Posterior cingulate gyrus (tissue), 11 donors: ENCODE measurements at regions not wholly inside any gene's neighbourhood (a gene's known extent, or its start where the extent isn't known, plus 50 kb on each side); places are given as distances from the start of the nearest gene placed in this dataset.
A peak's percentile ranks its signal among the peaks of the same experiment; 100 is the strongest.
"Not testable (repeated sequence)": the region's sequence is repeated elsewhere in the genome, so short reads cannot be mapped to it uniquely, and the experiment has no call there.

Source experiments
- DNase-seq, 10 donors: peaks; one replicate each; pipeline versions ENCODE4 v3.0.0 to v3.0.0-alpha.2; 2020 to 2021; ENCODE audit warnings: mixed read lengths in 3 of 10
- intact Hi-C: fragments of 100-400 bp; cut with DNase I; formaldehyde crosslinking; loops from one replicate; pipeline ENCODE4 v1.15.1; 2023

DNA sequence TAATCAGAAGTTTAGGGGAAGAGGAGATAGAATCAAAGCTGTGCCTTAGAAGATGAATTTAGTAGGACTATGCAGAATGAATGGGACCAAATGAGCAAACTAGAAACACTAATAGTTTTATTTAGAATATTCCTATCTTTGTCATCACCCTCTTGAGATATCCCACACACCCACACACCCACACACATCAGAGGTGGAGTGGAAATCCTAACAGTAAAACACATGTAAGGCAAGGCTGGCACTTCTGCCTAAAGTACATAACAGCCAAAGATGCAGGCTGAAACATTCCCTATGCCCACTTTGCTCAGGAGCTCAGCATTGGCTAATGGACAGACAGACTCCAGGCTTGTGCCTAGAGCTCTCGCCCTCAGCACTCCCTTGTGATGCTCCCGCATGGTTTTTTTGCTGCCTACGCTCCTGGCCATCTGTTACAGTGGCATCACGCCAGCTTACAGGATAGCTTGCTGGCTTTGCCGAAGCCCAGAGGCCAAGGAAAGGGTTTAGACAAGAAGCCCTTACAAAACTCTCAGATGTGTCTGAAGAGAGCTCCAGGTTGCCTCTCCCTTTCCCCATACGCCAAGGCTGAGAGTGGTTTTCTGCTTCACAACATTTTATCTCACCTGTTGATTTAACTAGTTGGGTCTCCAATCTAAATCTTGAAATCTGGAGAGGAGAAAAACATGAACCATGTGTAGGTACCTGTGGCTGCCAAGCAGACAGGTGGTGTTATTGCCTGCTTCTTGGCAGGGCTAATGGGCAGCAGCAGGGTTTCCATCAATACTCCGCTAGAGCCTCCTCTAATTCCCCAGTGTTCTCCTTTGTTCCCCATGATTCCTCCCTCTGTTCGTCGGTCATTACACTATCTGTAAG is 282.6 kb upstream of the ID4 start:
- intact Hi-C loops = no loop called here
- DNase-seq = peak in 2 of 10 donors; percentile 50 to 84

DNA sequence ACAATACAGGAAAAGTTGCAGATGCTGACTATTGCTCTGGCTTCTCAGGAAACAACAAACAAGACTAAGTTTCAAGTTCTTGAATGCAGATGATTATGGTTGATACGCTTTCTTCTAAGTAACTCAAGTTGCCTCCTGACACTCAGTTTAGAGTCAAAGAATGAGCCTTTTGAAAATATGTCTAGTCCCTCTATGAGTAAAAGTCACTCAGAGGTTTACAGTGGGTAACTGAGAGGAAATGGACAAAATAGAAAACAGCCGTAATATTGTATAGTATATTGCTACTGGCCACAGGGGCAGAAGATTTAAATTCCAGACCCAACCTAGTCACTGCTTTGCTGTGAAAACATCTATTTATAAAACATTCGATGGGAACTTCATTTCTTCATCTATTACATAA is 280.0 kb upstream of the ID4 start:
- no peak for DNase-seq
- intact Hi-C loops = no loop called here

DNA sequence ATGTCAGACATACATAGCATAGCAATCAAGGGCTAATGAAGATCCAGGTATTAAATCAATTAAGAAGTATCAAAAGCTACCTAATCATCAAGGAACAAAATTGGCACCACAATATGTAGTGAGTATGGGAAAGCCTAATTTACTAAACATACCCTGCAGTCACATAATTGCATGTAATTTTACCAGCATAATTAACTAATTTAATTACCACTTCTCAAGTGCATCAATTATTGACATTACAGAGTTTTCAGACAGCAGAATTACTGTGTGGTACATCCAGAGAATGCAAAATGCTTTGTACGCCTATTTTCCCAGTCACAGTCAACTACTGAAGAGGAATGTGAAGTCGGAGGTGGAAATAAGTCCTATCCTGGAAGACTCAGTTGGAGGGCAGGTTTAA is 279.0 kb upstream of the ID4 start:
- no peak for DNase-seq

GRCh38 chr6:19558934-19559333 is 278.2 kb upstream of the ID4 start:
- intact Hi-C loops = no loop called here
- no peak for DNase-seq

More for the DNA sequence above, 279.0 kb upstream of the ID4 start:
- intact Hi-C loops = no loop called here

- no peak for DNase-seq
- intact Hi-C loops = no loop called here
These were observed 274.7 kb upstream of the ID4 start for GRCh38 chr6:19562468-19562867.

GRCh38 chr6:19569563-19569962 is 267.6 kb upstream of the ID4 start:
- intact Hi-C loops = no loop called here
- DNase-seq = peak in 2 of 10 donors; percentile 44 to 55

- intact Hi-C loops = no loop called here
- DNase-seq = no peak
These were observed 266.0 kb upstream of the ID4 start for GRCh38 chr6:19571176-19571575.

- intact Hi-C loops = no loop called here
These were observed 258.7 kb upstream of the ID4 start for GRCh38 chr6:19578481-19578880.

DNA sequence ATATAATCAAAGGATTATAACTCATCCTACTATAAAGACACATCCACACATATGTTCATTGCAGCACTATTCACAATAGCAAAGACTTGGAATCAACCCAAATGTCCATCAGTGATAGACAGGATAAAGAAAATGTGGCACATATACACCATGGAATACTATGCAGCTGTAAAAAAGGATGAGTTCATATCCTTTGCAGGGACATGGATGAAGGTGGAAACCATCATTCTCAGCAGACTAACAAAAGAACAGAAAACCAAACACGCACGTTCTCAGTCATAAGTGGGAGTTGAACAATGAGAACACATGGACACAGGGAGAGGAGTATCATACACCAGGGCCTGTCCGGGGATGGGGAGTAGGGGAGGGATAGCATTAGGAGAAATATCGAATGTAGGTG is 253.0 kb upstream of the ID4 start:
- DNase-seq, intact Hi-C loops: not testable (repeated sequence)

More at GRCh38 chr6:19578481-19578880, 258.7 kb upstream of the ID4 start:
- DNase-seq = no peak

DNA sequence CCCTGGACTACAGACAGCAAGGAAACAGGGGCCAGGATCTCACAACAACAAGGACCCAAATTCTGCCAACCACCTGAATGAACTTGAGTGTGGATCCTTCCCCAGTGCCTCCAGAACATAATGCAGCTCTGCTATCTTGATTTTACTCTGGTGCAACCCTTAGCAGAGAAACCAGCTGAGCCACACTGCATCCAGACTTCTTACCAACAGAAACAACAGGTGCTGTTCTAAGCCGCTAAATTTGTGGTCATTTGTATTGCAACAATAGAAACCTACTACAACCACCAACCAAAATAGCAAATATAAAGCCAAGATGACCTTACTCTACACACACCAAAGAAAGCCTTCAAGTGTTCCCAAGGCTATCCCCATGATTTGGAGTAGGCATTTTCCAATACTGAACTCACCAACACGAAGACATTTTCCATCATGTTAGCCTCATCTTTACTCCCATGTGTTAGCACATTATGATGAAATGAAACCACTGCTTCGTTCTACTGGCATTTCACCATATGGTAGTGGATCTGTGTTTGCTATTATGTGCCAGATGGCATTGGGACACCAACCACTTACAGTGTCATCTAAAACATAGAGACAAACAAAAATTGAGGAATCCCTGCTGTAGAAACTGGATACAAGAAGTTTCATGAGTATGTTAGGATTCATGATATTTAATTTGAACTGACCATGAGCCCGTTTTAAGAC is 249.8 kb upstream of the ID4 start:
- intact Hi-C loops = no loop called here
- no peak for DNase-seq

DNA sequence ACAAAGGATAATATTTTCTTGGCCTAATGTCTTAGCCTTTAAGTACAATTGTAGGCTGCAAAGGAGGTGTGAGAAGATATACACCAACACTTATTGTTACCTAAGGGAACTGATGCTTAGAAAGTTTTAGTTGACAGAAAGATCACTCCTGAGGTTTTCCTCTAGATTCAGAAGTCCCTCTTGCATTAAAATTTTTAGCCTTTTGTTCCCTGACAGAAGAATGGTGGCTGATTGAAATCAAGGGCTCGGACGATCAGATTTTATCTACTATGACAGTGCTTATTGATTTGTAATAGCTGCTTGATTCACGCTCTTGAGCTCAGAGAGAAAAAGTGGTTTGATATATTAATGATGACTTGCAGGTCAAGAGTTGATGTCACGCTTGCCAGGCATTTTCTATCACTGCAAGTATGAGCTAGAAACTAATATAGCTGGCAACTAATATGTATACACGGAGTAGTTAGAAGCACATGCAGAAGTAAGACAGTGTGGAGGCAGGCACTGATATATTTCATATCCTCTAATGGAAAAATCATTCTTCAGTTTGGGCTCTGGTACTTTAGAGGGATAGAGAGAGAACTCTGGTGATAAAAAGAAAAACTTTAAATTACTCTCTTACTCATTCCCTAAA is 246.6 kb upstream of the ID4 start:
- intact Hi-C loops = no loop called here
- DNase-seq = no peak

DNA sequence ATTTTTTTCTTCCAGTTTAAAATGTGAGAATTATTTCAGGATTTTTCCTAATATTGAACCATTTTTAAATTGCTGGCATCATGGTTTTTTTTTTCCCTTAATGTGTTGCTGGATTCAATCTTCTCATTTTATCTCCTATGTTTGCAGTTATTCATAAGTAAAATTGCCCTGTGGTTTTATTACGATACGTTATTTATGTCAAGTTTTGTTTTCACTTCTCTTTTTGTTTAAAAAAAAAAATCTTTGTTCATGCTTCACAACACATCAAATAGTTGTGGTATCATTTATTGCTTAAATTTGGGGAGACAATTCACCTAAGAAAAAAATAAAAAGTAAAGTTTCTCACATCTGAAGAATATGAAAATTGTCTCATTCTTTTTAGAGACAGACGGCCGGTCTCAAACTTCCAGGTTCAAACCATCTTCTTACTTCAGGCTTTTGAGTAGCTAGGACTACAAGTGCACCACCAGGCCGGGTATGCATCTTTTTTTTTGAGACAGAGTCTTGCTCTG is 239.3 kb upstream of the ID4 start:
- no peak for DNase-seq
- intact Hi-C loops = no loop called here

GRCh38 chr6:19599796-19600464 is 237.2 kb upstream of the ID4 start:
- DNase-seq = no peak

DNA sequence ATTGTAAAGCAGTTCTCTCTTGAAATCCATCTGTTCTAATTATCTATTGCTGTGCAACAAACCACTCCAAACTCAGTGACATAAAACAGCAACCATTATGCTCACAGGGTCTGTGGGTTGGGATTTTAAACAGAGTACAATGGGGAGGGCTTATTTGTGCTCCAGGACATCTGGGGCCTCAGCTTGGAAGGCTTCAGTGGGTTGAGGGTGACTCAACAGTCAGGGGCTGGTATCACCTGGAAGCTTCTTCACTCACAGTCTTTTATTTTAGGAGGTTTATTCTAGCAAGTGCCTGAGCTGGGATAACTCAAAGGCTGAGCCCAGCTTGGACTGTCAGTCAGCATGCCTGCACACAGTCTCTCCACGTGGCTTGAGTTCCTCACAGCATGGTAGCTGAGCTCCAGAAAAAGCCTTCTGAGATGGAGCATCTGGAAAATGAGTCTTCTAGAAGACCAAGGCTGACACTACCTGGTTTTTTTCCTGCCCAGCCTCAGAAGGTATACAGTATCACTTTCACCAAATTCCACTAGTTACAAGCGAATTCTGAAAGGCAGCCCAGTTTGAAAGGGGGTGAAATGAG is 234.6 kb upstream of the ID4 start:
- intact Hi-C loops = no loop called here
- DNase-seq = peak in 2 of 10 donors; percentile 7 to 28

More at GRCh38 chr6:19599796-19600464, 237.2 kb upstream of the ID4 start:
- intact Hi-C loops = no loop called here

GRCh38 chr6:19603721-19604120 is 233.4 kb upstream of the ID4 start:
- intact Hi-C loops = no loop called here
- DNase-seq = no peak

DNA sequence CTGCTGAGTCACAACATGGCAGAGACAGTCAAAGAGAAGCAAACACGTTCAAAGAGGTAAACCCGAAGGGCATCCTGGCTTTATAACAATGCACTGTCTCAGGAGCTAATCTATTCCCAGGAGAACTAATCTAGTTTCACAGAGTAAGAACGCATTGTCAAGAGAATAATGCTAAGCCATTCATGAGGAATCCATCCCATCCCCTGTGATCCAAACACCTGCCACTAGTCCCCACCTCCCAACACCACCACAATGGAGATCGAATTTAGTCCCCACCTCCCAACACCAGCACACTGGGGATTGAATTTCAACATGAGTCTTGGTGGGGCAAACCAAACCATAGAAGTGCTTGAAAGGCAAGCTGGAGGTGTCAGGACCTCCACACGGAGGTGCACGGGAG is 231.5 kb upstream of the ID4 start:
- no peak for DNase-seq
- intact Hi-C loops = no loop called here

DNA sequence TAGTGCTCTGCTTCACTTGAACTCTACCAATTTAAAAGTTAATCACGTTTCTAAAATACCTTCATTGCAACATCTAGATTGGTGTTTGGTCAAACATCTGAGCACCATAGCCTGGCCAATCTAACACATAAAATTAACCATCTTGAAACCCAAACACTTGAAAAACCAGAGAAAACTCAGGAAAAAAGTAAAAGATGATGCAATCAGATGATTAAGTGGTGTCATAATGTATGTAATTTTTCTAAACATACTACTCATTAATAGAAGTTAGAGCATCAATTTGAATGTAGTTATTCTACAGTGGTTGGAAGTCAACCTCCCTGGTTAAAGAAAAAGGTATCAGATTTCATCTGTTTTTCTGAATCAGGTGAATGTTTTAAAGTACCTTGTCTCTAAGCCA is 228.6 kb upstream of the ID4 start:
- intact Hi-C loops = no loop called here

DNA sequence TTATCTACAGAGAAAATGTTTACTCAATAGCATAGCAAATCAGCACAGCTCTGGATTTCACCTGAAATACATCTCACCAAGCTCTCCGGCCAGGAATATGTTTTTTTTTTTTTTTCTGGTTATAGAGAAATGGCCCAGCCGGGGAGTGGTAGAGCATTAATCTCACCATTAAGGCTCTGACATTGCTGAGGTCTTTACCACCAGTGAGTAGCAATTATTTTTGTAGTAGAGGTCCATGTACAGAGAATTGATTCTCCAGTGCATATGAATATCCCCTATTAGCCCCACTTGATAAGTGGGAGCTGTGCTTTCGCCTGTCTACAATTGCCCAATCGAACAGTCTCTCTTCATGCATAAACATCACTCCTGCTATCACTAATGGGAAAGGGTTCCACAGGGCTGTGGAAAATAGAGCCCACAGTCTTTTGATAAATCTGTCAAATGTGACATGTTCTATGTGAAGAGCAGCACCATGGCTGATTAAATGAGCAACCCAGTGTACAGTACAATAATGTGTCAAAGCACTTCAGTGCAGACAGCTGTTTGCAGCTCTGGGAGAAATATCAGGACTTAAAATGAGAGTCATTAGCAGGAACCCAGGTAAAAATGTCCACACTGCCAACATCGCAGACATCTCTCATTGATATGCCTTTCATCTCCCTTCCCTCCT is 227.1 kb upstream of the ID4 start:
- intact Hi-C loops = no loop called here
- no peak for DNase-seq

More for the DNA sequence above, 228.6 kb upstream of the ID4 start:
- no peak for DNase-seq

DNA sequence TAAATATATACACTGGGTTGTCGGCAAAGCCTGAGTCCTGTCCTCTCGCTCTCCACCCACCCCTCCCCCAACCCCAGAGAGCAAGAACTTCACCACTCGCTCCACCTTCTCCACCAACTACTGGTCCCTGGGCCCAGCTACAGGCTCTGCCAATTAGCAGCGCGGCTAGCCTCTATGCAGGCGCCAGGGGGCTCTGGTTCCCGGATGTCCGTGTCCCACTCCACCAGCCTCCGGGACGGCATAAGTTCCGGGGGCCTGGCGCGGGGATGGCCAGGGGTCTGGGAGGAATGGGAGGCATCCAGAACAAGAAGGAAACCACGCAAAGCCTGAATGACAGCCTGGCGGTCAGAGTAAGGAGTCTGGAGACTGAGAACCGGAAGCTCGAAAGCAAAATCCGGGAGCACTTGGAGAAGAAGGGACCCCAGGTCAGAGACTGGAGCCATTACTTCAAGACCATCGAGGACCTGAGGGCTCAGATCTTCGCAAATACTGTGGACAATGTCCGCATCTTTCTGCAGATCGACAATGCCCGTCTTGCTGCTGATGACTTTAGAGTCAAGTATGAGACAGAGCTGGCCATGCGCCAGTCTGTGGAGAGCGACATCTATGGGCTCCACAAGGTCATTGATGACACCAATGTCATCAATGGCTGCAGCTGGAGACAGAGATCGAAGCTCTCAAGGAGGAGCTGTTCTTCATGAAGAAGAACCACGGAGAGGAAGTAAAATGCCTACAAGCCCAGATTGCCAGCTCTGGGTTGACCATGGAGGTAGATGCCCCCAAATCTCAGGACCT is 224.3 kb upstream of the ID4 start:
- intact Hi-C loops = not testable (repeated sequence)
- peak in 1 of 10 donors; percentile 79 for DNase-seq
